ENCODE measurements at regions not wholly inside any gene's neighbourhood (a gene's known extent, or its start where the extent isn't known, plus 50 kb on each side); places are given as distances from the start of the nearest gene placed in this dataset.
A peak's percentile ranks its signal among the peaks of the same experiment; 100 is the strongest.

DNA sequence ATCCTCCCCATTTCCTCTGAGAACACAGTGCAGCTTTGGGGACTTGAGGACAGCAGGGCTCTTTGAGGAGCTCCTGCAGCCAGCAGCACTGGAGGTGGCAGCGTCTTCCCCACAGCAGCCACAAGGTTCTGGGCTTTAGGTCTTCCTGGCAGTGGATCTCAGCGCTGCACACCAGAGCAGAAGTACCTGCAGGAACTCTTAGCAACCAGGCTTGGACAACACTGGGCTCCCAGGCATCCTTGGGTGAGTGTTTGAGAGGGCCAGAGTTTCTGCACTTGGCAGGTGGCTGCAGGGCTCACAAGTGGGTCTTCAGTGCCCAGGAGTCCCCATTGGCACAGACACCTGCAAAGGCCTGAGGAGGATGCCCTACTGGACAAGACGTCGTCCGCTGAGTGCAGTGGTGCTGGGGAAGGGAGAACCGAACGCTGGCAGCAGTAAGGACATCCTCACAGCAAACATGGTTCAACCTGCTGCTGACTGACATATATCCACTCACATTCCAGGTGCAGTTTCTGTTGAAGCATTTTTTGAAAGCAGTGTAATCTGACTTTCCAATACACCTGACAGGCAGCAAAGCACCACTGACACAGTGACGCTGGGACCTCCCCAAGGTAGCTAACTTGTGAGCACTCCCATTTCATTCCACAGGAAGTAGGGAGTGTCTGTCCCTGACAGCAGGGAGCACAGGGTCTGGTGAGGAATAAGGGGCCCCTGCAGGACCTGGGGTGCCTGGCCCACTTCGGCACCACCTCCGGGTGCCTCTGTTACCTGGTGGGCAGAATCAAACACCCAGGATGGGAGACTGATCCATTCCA is 149.9 kb upstream of the COPS8 start:
- H3K27ac Mint-ChIP-seq (ENCODE audit: unreplicated experiment) = no peak overlapping the region
- no peaks in the 10 kb centered on the region for H3K36me3 Mint-ChIP-seq (ENCODE audit: low read depth)
- TF ChIP-seq, protein P1, sequence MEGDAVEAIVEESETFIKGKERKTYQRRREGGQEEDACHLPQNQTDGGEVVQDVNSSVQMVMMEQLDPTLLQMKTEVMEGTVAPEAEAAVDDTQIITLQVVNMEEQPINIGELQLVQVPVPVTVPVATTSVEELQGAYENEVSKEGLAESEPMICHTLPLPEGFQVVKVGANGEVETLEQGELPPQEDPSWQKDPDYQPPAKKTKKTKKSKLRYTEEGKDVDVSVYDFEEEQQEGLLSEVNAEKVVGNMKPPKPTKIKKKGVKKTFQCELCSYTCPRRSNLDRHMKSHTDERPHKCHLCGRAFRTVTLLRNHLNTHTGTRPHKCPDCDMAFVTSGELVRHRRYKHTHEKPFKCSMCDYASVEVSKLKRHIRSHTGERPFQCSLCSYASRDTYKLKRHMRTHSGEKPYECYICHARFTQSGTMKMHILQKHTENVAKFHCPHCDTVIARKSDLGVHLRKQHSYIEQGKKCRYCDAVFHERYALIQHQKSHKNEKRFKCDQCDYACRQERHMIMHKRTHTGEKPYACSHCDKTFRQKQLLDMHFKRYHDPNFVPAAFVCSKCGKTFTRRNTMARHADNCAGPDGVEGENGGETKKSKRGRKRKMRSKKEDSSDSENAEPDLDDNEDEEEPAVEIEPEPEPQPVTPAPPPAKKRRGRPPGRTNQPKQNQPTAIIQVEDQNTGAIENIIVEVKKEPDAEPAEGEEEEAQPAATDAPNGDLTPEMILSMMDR (conservative IDR thresholded peaks at IDR 0.05) = no peak
- no peak overlapping the region for H3K4me3 Mint-ChIP-seq
- no peaks in the 10 kb centered on the region for H3K27me3 Mint-ChIP-seq (ENCODE audit: low read depth)
- DNase-seq (ENCODE audit: low read depth, low spot score) = no peak
- H3K4me1 Mint-ChIP-seq = peaks cover 16% of the 10 kb centered on the region
- peaks cover 3% of the 10 kb centered on the region for H3K9me3 Mint-ChIP-seq

DNA sequence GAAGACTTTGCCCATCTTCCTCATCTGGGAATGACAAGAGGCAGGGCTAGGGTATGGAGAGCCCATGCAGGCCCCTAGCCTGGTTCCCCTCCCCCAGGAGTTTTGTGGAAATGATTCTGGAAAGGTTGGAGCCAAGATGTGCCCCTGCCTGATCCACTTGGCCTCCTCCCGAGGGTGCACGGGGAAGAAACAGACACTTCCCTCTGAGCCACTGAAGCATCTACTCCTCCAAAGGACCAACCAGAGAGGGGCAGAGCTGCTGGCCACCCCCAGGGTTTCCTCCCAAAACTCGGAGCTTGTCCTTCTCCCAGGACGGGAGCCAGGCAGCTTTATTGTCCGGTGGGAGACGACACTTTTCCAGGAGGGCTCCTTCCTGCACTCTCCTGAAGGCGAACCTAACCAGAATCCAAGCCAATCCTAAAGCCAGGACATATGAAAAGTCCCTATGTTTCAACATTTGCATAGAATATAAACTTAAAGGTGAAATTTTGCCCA is 149.2 kb upstream of the COPS8 start:
- Mint-ChIP-seq H3K9me3 (peaks cover 3% of the 10 kb centered on the region), H3K27me3 (ENCODE audit: low read depth) (no peaks in the 10 kb centered on the region), H3K4me3 (no peak overlapping the region), H3K4me1 (peaks cover 21% of the 10 kb centered on the region), H3K36me3 (ENCODE audit: low read depth) (no peaks in the 10 kb centered on the region), H3K27ac (ENCODE audit: unreplicated experiment) (no peak overlapping the region)
- DNase-seq (ENCODE audit: low read depth, low spot score) = no peak
- TF ChIP-seq, protein P1 (conservative IDR thresholded peaks at IDR 0.05) = no peak

DNA sequence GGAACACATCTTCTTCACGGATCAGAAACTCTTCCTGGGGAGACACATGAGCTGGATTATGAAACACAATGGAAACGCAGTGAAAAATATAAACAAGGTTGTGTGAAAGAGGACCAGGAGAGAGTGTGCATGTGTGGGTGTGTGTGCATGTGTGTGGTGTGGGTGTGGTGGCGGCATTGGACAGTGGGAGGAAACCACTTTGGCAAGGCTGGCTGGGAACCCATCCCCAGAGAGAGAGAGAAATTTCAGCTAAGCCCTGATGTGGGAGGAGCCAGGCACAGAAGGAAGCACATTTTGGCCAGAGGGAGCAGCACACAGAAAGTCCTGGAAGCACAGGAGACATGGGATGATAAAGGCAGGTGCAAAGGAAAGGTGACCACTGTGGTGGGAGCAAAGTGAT is 147.6 kb upstream of the COPS8 start:
- H3K27me3 Mint-ChIP-seq (ENCODE audit: low read depth) = no peaks in the 10 kb centered on the region
- no peaks in the 10 kb centered on the region for H3K9me3 Mint-ChIP-seq
- H3K4me1 Mint-ChIP-seq = peaks cover 17% of the 10 kb centered on the region
- H3K27ac Mint-ChIP-seq (ENCODE audit: unreplicated experiment) = no peak overlapping the region
- no peak for DNase-seq (ENCODE audit: low read depth, low spot score)
- no peak overlapping the region for H3K4me3 Mint-ChIP-seq
- no peaks in the 10 kb centered on the region for H3K36me3 Mint-ChIP-seq (ENCODE audit: low read depth)
- TF ChIP-seq, protein P1 (conservative IDR thresholded peaks at IDR 0.05) = no peak

DNA sequence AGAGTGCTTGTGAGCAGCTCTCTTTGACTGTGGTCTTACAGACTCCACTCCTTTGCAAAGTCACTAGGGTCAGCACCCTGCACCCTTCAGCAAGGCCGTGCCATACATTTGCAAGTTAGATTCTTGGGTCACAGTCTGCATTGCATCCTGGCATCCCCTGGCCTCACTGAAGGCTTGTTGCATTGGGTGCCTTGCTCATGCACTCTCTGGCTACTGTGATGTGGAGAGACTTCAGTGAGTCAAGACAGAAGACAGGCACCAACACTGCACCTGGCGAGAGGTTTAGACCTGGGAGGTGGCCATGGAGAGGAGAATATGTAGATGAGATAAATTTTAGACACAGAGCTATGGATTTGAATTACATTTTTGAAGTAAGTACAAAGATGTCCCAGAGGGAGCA is 146.4 kb upstream of the COPS8 start:
- DNase-seq (ENCODE audit: low read depth, low spot score) = no peak
- no peaks in the 10 kb centered on the region for H3K27me3 Mint-ChIP-seq (ENCODE audit: low read depth)
- H3K4me1 Mint-ChIP-seq = peaks cover 14% of the 10 kb centered on the region
- no peak overlapping the region for H3K27ac Mint-ChIP-seq (ENCODE audit: unreplicated experiment)
- H3K36me3 Mint-ChIP-seq (ENCODE audit: low read depth) = no peaks in the 10 kb centered on the region
- TF ChIP-seq, protein P1 (conservative IDR thresholded peaks at IDR 0.05) = no peak
- no peak overlapping the region for H3K4me3 Mint-ChIP-seq
- no peaks in the 10 kb centered on the region for H3K9me3 Mint-ChIP-seq

DNA sequence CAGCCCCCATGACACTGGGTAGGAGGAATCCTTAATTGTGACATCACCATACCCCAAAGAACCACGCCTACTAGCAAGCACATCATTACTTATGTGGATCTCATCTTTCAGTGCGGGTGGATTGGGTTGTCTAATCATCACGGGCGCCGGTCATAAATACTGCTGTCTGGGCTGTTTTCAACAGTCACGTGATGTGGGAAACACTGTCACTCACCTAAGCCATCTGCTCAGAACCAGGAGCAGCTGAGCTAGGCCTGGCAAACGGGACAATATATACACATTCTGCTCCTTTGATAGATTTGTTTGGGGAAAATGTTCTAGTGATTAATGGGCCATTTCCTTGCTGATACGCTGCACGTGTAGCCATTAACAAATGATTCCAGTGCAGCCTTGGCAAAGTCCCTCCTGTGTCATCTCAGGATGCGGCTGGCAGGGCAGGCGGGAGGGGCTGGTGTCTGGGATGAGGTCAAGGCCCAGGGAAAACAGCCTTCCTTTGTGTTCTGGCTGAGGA is 145.9 kb upstream of the COPS8 start:
- no peak for DNase-seq (ENCODE audit: low read depth, low spot score)
- Mint-ChIP-seq H3K4me1 (peaks cover 14% of the 10 kb centered on the region), H3K27me3 (ENCODE audit: low read depth) (no peaks in the 10 kb centered on the region), H3K4me3 (no peak overlapping the region), H3K9me3 (no peaks in the 10 kb centered on the region), H3K27ac (ENCODE audit: unreplicated experiment) (peak overlapping the region; percentile 57), H3K36me3 (ENCODE audit: low read depth) (no peaks in the 10 kb centered on the region)
- TF ChIP-seq, protein P1 (conservative IDR thresholded peaks at IDR 0.05) = no peak

Data from neural crest cell (in vitro differentiated cells).